ENCODE measurements at regions not wholly inside any gene's neighbourhood (a gene's known extent, or its start where the extent isn't known, plus 50 kb on each side); places are given as distances from the start of the nearest gene placed in this dataset.

DNA sequence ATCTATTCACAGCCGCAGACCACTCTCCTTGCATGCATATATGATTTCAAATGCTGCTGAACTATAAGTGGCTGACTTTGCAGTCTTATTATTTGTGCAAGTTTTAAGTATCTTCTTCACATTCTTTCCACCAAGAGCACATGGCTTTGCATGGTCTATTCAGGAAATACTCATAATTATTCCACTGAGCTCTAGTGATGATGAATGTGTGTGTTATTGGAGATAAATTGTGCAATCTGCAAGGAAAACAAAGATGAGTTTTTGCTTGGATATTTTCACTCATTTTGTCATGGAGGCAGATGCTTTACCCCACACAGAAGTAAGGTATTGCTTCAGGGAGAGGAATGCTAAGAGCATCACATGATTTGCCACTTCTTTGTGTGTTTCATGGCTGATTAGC lies 764.6 kb downstream of the TBC1D32 start:
- TF ChIP-seq, protein P1, sequence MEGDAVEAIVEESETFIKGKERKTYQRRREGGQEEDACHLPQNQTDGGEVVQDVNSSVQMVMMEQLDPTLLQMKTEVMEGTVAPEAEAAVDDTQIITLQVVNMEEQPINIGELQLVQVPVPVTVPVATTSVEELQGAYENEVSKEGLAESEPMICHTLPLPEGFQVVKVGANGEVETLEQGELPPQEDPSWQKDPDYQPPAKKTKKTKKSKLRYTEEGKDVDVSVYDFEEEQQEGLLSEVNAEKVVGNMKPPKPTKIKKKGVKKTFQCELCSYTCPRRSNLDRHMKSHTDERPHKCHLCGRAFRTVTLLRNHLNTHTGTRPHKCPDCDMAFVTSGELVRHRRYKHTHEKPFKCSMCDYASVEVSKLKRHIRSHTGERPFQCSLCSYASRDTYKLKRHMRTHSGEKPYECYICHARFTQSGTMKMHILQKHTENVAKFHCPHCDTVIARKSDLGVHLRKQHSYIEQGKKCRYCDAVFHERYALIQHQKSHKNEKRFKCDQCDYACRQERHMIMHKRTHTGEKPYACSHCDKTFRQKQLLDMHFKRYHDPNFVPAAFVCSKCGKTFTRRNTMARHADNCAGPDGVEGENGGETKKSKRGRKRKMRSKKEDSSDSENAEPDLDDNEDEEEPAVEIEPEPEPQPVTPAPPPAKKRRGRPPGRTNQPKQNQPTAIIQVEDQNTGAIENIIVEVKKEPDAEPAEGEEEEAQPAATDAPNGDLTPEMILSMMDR (IDR thresholded peaks at IDR 0.05; ENCODE audit: low read depth, low read length), result no peak
- no peak for TF ChIP-seq EZH2phosphoT487 (IDR thresholded peaks at IDR 0.05; ENCODE audit: low read depth)
